ENCODE measurements at regions not wholly inside any gene's neighbourhood (a gene's known extent, or its start where the extent isn't known, plus 50 kb on each side); places are given as distances from the start of the nearest gene placed in this dataset.

DNA sequence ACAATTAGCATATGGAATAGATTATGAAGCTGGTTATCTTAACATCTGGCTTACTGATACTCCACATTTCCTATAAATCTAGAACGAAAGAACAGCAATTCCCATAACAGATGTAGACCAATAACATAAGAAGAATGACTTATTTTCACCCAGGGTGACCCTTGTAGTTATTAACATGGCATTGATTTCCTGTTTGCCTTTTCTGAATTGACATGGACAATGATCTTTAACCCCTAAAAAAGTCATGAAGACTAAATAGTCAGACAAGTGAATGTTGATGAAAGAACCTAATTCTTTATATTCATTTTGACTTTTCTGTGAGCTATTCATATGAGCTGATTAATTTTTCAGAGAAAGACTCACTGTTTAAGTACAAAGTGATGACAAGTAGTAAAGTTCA lies 175.3 kb upstream of the CD180 start:
- no peak for TF ChIP-seq GTF2I (CRISPR knock-in tag; conservative IDR thresholded peaks at IDR 0.05)
- TF ChIP-seq, protein P1, sequence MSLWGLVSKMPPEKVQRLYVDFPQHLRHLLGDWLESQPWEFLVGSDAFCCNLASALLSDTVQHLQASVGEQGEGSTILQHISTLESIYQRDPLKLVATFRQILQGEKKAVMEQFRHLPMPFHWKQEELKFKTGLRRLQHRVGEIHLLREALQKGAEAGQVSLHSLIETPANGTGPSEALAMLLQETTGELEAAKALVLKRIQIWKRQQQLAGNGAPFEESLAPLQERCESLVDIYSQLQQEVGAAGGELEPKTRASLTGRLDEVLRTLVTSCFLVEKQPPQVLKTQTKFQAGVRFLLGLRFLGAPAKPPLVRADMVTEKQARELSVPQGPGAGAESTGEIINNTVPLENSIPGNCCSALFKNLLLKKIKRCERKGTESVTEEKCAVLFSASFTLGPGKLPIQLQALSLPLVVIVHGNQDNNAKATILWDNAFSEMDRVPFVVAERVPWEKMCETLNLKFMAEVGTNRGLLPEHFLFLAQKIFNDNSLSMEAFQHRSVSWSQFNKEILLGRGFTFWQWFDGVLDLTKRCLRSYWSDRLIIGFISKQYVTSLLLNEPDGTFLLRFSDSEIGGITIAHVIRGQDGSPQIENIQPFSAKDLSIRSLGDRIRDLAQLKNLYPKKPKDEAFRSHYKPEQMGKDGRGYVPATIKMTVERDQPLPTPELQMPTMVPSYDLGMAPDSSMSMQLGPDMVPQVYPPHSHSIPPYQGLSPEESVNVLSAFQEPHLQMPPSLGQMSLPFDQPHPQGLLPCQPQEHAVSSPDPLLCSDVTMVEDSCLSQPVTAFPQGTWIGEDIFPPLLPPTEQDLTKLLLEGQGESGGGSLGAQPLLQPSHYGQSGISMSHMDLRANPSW (CRISPR knock-in tag; conservative IDR thresholded peaks at IDR 0.05; ENCODE audit: low read depth) = no peak
- no peak for DNase-seq (ENCODE audit: low spot score)
- Mint-ChIP-seq H3K27ac (no peak overlapping the region), H3K4me1 (peaks cover 8% of the 10 kb centered on the region), H3K36me3 (no peaks in the 10 kb centered on the region), H3K4me3 (no peak overlapping the region), H3K27me3 (ENCODE audit: low read depth) (no peaks in the 10 kb centered on the region), H3K9me3 (peaks cover 18% of the 10 kb centered on the region)
- no peak for ATAC-seq
- CTCF ChIA-PET = no interaction called here
- POLR2A ChIA-PET = no interaction called here

DNA sequence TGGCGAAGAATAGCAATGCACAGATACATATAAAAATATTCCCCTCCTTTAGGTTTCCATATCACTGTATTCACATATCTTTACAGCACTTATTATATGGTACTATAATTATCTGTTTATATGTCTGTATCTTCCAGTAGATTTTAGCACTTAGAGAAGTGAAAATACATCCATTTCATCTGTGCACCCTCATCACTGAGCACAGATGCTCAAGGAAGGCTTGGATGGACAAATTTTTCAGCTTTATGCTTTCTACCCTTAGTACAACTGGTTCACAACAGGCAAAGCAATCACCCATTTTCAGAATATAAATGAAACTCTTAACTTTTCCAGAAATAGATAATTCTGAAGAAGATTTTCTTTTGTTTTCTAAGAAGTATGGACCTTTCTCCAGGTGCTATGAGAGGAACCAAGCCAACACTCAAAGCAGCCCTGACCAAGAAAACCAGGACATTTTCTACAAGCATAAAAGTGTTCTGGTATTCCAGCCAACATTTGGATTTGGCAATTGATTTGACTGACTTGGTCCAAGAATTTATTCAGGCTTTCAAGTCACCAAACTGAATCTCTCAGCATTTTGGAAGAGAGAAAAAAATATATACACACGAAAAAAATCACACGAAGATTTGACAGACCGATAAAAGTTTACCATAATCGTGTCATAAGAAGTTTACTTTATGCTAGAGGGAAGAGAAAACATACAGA lies 170.2 kb upstream of the CD180 start:
- POLR2A ChIA-PET = no interaction called here
- TF ChIP-seq SP1 (CRISPR knock-in tag; conservative IDR thresholded peaks at IDR 0.05) (no peak), ZNF121 (CRISPR knock-in tag; IDR thresholded peaks at IDR 0.05) (no peak), ZBTB21 (CRISPR knock-in tag; IDR thresholded peaks at IDR 0.05; ENCODE audit: borderline replicate concordance) (no peak), IRF2 (CRISPR knock-in tag; IDR thresholded peaks at IDR 0.05; ENCODE audit: borderline replicate concordance, low read depth) (no peak), ZNF138 (CRISPR knock-in tag; conservative IDR thresholded peaks at IDR 0.05) (no peak), PRRX2 (CRISPR knock-in tag; IDR thresholded peaks at IDR 0.05) (no peak)
- TF ChIP-seq, protein P2, sequence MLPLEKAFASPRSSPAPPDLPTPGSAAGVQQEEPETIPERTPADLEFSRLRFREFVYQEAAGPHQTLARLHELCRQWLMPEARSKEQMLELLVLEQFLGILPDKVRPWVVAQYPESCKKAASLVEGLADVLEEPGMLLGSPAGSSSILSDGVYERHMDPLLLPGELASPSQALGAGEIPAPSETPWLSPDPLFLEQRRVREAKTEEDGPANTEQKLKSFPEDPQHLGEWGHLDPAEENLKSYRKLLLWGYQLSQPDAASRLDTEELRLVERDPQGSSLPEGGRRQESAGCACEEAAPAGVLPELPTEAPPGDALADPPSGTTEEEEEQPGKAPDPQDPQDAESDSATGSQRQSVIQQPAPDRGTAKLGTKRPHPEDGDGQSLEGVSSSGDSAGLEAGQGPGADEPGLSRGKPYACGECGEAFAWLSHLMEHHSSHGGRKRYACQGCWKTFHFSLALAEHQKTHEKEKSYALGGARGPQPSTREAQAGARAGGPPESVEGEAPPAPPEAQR (CRISPR knock-in tag; IDR thresholded peaks at IDR 0.05) = no peak
- TF ChIP-seq, protein P3, sequence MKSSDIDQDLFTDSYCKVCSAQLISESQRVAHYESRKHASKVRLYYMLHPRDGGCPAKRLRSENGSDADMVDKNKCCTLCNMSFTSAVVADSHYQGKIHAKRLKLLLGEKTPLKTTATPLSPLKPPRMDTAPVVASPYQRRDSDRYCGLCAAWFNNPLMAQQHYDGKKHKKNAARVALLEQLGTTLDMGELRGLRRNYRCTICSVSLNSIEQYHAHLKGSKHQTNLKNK (CRISPR knock-in tag; IDR thresholded peaks at IDR 0.05) = no peak
- TF ChIP-seq, protein P4, sequence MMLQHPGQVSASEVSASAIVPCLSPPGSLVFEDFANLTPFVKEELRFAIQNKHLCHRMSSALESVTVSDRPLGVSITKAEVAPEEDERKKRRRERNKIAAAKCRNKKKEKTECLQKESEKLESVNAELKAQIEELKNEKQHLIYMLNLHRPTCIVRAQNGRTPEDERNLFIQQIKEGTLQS (CRISPR knock-in tag; conservative IDR thresholded peaks at IDR 0.05) = no peak
- TF ChIP-seq, protein P5, sequence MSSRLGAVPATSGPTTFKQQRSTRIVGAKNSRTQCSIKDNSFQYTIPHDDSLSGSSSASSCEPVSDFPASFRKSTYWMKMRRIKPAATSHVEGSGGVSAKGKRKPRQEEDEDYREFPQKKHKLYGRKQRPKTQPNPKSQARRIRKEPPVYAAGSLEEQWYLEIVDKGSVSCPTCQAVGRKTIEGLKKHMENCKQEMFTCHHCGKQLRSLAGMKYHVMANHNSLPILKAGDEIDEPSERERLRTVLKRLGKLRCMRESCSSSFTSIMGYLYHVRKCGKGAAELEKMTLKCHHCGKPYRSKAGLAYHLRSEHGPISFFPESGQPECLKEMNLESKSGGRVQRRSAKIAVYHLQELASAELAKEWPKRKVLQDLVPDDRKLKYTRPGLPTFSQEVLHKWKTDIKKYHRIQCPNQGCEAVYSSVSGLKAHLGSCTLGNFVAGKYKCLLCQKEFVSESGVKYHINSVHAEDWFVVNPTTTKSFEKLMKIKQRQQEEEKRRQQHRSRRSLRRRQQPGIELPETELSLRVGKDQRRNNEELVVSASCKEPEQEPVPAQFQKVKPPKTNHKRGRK (CRISPR knock-in tag; IDR thresholded peaks at IDR 0.05; ENCODE audit: borderline replicate concordance) = no peak
- TF ChIP-seq, protein P6, sequence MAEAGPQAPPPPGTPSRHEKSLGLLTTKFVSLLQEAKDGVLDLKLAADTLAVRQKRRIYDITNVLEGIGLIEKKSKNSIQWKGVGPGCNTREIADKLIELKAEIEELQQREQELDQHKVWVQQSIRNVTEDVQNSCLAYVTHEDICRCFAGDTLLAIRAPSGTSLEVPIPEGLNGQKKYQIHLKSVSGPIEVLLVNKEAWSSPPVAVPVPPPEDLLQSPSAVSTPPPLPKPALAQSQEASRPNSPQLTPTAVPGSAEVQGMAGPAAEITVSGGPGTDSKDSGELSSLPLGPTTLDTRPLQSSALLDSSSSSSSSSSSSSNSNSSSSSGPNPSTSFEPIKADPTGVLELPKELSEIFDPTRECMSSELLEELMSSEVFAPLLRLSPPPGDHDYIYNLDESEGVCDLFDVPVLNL (CRISPR knock-in tag; IDR thresholded peaks at IDR 0.05; ENCODE audit: borderline replicate concordance, low read depth) = no peak
- TF ChIP-seq, protein P7, sequence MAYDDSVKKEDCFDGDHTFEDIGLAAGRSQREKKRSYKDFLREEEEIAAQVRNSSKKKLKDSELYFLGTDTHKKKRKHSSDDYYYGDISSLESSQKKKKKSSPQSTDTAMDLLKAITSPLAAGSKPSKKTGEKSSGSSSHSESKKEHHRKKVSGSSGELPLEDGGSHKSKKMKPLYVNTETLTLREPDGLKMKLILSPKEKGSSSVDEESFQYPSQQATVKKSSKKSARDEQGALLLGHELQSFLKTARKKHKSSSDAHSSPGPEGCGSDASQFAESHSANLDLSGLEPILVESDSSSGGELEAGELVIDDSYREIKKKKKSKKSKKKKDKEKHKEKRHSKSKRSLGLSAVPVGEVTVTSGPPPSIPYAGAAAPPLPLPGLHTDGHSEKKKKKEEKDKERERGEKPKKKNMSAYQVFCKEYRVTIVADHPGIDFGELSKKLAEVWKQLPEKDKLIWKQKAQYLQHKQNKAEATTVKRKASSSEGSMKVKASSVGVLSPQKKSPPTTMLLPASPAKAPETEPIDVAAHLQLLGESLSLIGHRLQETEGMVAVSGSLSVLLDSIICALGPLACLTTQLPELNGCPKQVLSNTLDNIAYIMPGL (CRISPR knock-in tag; IDR thresholded peaks at IDR 0.05) = no peak
- TF ChIP-seq, protein P8, sequence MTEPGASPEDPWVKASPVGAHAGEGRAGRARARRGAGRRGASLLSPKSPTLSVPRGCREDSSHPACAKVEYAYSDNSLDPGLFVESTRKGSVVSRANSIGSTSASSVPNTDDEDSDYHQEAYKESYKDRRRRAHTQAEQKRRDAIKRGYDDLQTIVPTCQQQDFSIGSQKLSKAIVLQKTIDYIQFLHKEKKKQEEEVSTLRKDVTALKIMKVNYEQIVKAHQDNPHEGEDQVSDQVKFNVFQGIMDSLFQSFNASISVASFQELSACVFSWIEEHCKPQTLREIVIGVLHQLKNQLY (CRISPR knock-in tag; IDR thresholded peaks at IDR 0.05) = no peak
- Mint-ChIP-seq H3K27ac (no peak overlapping the region), H3K4me3 (no peak overlapping the region), H3K27me3 (ENCODE audit: low read depth) (peaks cover 3% of the 10 kb centered on the region; the same call in 1 of the 2 replicates), H3K4me1 (peaks cover 8% of the 10 kb centered on the region), H3K36me3 (no peaks in the 10 kb centered on the region), H3K9me3 (0 out of 2 replicates have a peak, but pooled peaks cover 4% of the 10 kb centered on the region)
- no peak for DNase-seq (ENCODE audit: low spot score)
- no peak for ATAC-seq
- CTCF ChIA-PET = no interaction called here

Data from WTC11 (cell line).